ENCODE measurements at regions not wholly inside any gene's neighbourhood (a gene's known extent, or its start where the extent isn't known, plus 50 kb on each side); places are given as distances from the start of the nearest gene placed in this dataset.

DNA sequence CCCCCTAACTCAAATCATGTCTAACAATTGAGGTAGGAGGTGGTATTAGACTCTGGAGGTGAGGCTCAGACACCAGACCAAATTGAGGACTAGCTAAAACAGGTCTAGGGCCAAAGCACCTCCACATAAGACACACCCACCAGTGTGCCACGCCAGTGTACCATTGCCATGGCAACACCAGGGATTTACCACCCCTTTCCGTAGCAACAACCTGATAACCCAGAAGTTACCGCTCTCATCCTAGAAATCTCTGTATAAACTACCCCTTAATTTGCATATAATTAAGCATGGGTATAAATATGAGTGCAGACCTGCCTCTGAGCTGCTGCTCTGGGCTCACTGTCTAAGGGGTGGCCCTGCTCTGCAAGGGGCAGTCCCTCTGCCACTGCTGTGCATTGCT lies 57.4 kb upstream of the PPP2R5C start:
- Mint-ChIP-seq H3K9me3 (no peaks in the 10 kb centered on the region), H3K4me3 (peak overlapping the region in 1 of 4 donors; percentile 67), H3K4me1 (peaks cover 17 to 46% (median 34%) of the 10 kb centered on the region in 4 donors), H3K36me3 (no peaks in the 10 kb centered on the region), H3K27ac (peak overlapping the region; percentile 0 to 82 (median 82)), H3K27me3 (peaks cover 9% of the 10 kb centered on the region)
- H3K27ac ChIP-seq (ENCODE audit: insufficient read depth, low read length, poor library complexity, severe bottlenecking), result no peak overlapping the region
- no peaks in the 10 kb centered on the region for H3K9me3 ChIP-seq (ENCODE audit: control insufficient read depth in 2 of 2, low read length in 2 of 2)
- H3K27me3 ChIP-seq (ENCODE audit: control insufficient read depth, insufficient read depth, low read length), result no peaks in the 10 kb centered on the region
- DNase-seq (peak in 2 of 3 donors; percentile 29 to 35), ATAC-seq (ENCODE audit: low read depth in 2 of 2) (peak in 1 of 2 donors; percentile 17)
- H3K4me3 ChIP-seq (ENCODE audit: low read depth, low read length), result no peak overlapping the region
- no peaks in the 10 kb centered on the region for H3K36me3 ChIP-seq (ENCODE audit: control insufficient read depth, insufficient read depth, low read length)
- H3K4me1 ChIP-seq (ENCODE audit: control insufficient read depth, insufficient read depth, low read length, poor library complexity, severe bottlenecking), result peaks cover 35% of the 10 kb centered on the region

DNA sequence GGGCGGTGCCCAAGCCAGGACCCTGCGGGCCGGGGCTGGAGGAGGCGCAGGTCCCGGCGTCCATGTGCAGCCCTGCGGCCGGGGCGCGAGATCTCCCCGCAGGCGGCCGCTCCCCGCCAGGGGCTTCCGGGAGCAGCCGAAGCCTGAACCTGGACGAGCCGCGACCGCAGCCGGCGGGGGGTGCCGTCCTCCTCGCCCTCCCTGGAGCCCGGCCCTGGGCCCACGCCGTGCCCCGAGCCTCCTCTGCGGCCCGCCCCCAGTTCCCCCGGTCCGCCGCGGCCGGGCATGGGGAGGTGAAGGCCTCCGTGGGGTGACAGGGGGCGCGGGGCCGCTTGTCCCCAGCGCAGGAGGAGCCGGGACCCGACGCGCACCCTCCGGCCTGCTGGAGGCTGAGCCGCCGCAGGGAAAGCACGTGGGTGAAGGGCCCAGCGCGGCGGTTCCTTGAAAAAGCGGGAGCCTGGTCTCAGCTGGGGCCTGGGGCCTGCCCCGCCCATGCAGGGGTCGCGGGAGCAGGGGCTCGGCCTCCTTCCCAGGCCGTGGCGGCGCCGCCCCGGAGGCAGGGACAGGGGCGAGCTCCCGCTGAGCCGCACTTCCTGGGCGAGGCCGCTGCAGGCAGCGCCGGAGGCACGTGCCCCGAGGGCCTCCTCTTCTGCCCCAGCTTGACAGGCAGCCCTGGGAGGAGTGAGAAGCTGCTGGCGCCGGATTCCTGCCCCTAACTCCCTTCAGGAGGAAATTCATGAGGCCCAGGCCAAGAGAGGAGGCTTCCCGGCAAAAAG lies 55.6 kb upstream of the PPP2R5C start:
- ATAC-seq (ENCODE audit: low read depth in 2 of 2), result peak; percentile 77 to 78
- H3K27me3 Mint-ChIP-seq, result peaks cover 4% of the 10 kb centered on the region

DNA sequence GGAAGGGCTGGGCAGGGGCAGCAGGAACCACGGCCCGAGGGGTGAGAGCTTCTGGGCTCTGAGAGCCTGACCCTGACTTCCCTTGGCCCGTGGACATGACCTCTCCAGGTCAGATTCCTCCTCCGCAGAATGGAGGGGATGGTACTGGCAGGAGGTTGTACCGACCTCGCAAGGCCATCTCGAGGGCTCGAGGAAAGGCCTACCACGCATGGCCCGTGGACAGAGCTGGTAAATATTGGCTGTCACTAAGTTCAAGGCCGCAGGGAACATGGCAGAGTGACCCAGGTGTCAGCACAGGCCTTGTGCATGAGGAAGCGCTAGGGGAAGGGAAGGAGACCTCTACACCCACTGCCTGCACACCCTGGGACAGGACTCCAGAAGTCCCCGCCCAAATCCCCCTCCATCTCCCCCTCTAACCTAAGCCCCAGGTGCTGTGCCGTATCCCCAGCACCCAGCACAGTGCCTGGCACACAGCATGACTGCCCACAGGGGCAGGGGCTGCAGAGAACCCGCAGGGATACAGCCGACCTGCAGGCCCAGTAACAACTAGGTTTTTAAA lies 54.9 kb upstream of the PPP2R5C start:
- H3K4me3 ChIP-seq (ENCODE audit: low read depth, low read length), result no peak overlapping the region
- H3K27ac ChIP-seq (ENCODE audit: insufficient read depth, low read length, poor library complexity, severe bottlenecking), result peak overlapping the region; percentile 82
- no peaks in the 10 kb centered on the region for H3K9me3 ChIP-seq (ENCODE audit: control insufficient read depth in 2 of 2, low read length in 2 of 2)
- ATAC-seq (ENCODE audit: low read depth in 2 of 2), result no peak
- no peaks in the 10 kb centered on the region for H3K27me3 ChIP-seq (ENCODE audit: control insufficient read depth, insufficient read depth, low read length)
- H3K36me3 ChIP-seq (ENCODE audit: control insufficient read depth, insufficient read depth, low read length), result no peaks in the 10 kb centered on the region
- DNase-seq, result no peak
- H3K27me3 Mint-ChIP-seq, result peaks cover 4% of the 10 kb centered on the region
- H3K4me3 Mint-ChIP-seq, result peak overlapping the region; percentile 66 to 83 (median 74)
- H3K4me1 ChIP-seq (ENCODE audit: control insufficient read depth, insufficient read depth, low read length, poor library complexity, severe bottlenecking), result peaks cover 38% of the 10 kb centered on the region
- H3K36me3 Mint-ChIP-seq, result no peaks in the 10 kb centered on the region
- H3K27ac Mint-ChIP-seq, result peak overlapping the region; percentile 94 to 95 (median 95)
- H3K9me3 Mint-ChIP-seq, result no peaks in the 10 kb centered on the region
- peaks cover 17 to 51% (median 37%) of the 10 kb centered on the region in 4 donors for H3K4me1 Mint-ChIP-seq

More for the DNA sequence above, 55.6 kb upstream of the PPP2R5C start:
- H3K9me3 Mint-ChIP-seq, result no peaks in the 10 kb centered on the region
- Histone ChIP-seq H3K4me3 (ENCODE audit: low read depth, low read length) (no peak overlapping the region), H3K36me3 (ENCODE audit: control insufficient read depth, insufficient read depth, low read length) (no peaks in the 10 kb centered on the region), H3K27me3 (ENCODE audit: control insufficient read depth, insufficient read depth, low read length) (no peaks in the 10 kb centered on the region), H3K4me1 (ENCODE audit: control insufficient read depth, insufficient read depth, low read length, poor library complexity, severe bottlenecking) (peaks cover 38% of the 10 kb centered on the region), H3K27ac (ENCODE audit: insufficient read depth, low read length, poor library complexity, severe bottlenecking) (peak overlapping the region; percentile 82), H3K9me3 (ENCODE audit: control insufficient read depth in 2 of 2, low read length in 2 of 2) (no peaks in the 10 kb centered on the region)
- peaks cover 17 to 51% (median 37%) of the 10 kb centered on the region in 4 donors for H3K4me1 Mint-ChIP-seq
- H3K4me3 Mint-ChIP-seq, result peak overlapping the region in 3 of 4 donors; percentile 73 to 83 (median 76)
- DNase-seq, result peak; percentile 55 to 90 (median 73)
- H3K36me3 Mint-ChIP-seq, result no peaks in the 10 kb centered on the region
- H3K27ac Mint-ChIP-seq, result peak overlapping the region; percentile 94 to 97 (median 95)

DNA sequence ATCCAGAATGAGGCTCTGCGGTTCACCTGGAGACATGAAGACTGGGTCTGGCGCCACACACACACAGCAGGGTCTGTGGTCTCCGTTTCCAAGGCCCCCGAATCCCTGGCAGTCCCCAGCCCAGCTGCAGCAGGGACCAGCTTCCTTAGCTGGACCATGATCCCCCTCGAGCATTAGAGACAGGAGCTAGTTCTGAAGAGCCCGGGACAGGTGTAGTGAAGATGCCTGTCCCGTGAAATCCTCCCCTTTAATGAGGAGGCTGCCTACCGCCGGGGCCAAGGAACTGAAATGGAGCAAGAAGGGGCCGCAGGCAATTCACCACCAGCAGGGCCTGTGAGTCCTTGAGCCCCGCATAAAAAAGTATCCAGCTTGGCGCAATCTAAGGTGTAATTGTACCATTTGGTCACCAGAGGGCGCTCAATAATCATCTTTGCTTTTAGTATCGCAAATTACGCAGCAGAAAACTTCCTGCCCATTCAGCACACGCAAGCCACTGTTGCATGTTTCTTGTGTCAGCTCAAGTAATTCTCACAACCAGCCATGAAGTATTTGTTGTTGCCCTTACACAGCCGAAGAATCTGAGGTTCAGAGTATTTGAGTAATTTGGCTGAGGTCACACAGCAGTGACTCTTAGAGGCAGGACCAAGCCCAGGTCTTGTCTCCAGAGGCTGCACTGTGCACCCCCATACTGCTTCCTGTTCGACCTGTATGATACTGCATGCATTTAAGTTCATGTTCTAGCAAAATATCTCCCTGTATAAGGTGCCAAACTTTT lies 54.3 kb upstream of the PPP2R5C start:
- Mint-ChIP-seq H3K9me3 (no peaks in the 10 kb centered on the region), H3K27me3 (peaks cover 4% of the 10 kb centered on the region), H3K4me1 (peaks cover 17 to 51% (median 37%) of the 10 kb centered on the region in 4 donors), H3K27ac (peak overlapping the region; percentile 94 to 95 (median 95)), H3K4me3 (peak overlapping the region; percentile 66 to 83 (median 74)), H3K36me3 (no peaks in the 10 kb centered on the region)
- peak; percentile 54 to 93 (median 86) for DNase-seq
- H3K27me3 ChIP-seq (ENCODE audit: control insufficient read depth, insufficient read depth, low read length), result no peaks in the 10 kb centered on the region
- peak overlapping the region; percentile 82 for H3K27ac ChIP-seq (ENCODE audit: insufficient read depth, low read length, poor library complexity, severe bottlenecking)
- H3K36me3 ChIP-seq (ENCODE audit: control insufficient read depth, insufficient read depth, low read length), result no peaks in the 10 kb centered on the region
- no peaks in the 10 kb centered on the region for H3K9me3 ChIP-seq (ENCODE audit: control insufficient read depth in 2 of 2, low read length in 2 of 2)
- H3K4me3 ChIP-seq (ENCODE audit: low read depth, low read length), result peak overlapping the region; percentile 54
- ATAC-seq (ENCODE audit: low read depth in 2 of 2), result peak; percentile 57 to 59
- peaks cover 38% of the 10 kb centered on the region for H3K4me1 ChIP-seq (ENCODE audit: control insufficient read depth, insufficient read depth, low read length, poor library complexity, severe bottlenecking)

DNA sequence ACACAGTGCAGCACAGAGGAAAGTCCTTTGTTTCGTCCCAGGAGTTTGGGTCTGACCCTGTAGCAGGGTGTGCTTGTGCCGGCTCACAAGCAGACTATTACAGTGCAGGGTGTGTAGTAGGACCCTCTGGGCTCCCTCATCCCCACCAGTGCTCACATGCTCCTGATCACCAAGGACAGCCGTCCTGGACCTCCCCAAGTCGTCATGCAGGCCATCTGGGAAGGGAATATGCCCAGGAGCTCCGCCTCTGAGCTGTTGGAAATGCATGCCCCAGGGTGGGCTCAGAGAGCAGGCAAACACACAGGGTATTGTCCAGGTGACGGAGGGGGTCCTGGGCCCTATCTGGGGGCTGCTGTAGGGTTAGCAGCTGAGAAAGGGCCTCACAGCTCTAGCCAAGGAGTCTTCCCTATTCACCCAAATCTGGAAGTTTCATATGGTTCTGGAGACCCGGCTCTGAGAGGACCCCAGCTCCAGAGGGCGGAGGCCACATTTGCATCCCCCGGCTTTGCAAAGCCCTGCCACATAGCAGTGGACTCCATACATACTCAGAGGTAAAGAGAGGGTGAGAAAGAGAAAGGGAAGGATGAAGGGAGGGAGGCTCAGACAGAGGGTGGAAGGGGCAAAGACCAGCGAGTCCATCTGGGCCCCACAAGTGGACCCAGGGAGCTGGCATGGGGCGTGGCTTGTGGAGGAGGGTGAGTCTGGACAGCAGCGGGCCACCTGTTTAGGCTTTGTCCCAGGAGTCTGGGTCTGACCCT lies 53.5 kb upstream of the PPP2R5C start:
- Mint-ChIP-seq H3K27ac (peak overlapping the region; percentile 94 to 95 (median 95)), H3K4me1 (peaks cover 17 to 51% (median 37%) of the 10 kb centered on the region in 4 donors), H3K9me3 (no peaks in the 10 kb centered on the region), H3K36me3 (no peaks in the 10 kb centered on the region), H3K27me3 (peaks cover 1% of the 10 kb centered on the region), H3K4me3 (peak overlapping the region; percentile 73 to 83 (median 76))
- Histone ChIP-seq H3K4me1 (ENCODE audit: control insufficient read depth, insufficient read depth, low read length, poor library complexity, severe bottlenecking) (peaks cover 38% of the 10 kb centered on the region), H3K4me3 (ENCODE audit: low read depth, low read length) (peak overlapping the region; percentile 54), H3K36me3 (ENCODE audit: control insufficient read depth, insufficient read depth, low read length) (no peaks in the 10 kb centered on the region), H3K27ac (ENCODE audit: insufficient read depth, low read length, poor library complexity, severe bottlenecking) (peak overlapping the region; percentile 82), H3K27me3 (ENCODE audit: control insufficient read depth, insufficient read depth, low read length) (no peaks in the 10 kb centered on the region), H3K9me3 (ENCODE audit: control insufficient read depth in 2 of 2, low read length in 2 of 2) (no peaks in the 10 kb centered on the region)
- ATAC-seq (ENCODE audit: low read depth in 2 of 2) (no peak), DNase-seq (no peak)

DNA sequence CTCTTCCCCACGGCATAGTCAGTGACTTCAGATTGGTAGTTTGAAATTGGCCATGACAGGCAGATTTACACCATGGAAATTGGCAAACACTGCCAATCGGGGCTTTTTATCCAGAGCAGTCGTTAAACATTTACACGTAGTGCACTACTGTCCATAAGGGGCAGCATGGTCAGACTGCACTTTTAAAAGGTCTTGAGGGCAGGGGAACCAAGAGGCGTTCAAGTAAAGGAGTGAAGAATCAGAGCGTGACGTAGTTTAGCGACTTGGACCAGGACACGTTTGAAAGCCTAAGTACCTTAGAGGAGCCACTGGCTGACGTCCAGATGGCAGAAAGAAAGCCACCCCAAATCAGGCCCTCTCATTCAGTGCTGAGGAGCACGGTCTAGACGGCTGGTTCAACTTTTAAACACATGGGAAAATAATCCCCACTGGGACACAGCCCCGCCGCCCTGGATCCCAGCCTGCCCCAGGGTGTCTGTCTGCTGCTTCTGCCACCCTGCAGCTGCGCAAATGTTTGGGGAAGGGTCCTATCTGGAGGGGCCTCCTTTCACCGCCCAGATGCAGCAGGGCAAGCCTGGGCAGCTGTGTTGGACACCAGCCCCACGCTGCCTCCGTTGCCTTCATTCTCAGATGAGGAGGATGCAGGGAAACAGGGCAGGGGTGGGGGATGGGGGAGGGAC lies 52.5 kb upstream of the PPP2R5C start:
- peaks cover 17 to 52% (median 38%) of the 10 kb centered on the region in 4 donors for H3K4me1 Mint-ChIP-seq
- peak overlapping the region; percentile 71 to 94 (median 82) for H3K27ac Mint-ChIP-seq
- H3K27me3 ChIP-seq (ENCODE audit: control insufficient read depth, insufficient read depth, low read length), result no peaks in the 10 kb centered on the region
- H3K4me3 Mint-ChIP-seq, result no peak overlapping the region
- no peaks in the 10 kb centered on the region for H3K27me3 Mint-ChIP-seq
- H3K27ac ChIP-seq (ENCODE audit: insufficient read depth, low read length, poor library complexity, severe bottlenecking), result no peak overlapping the region
- H3K4me1 ChIP-seq (ENCODE audit: control insufficient read depth, insufficient read depth, low read length, poor library complexity, severe bottlenecking), result peaks cover 38% of the 10 kb centered on the region
- H3K9me3 Mint-ChIP-seq, result no peaks in the 10 kb centered on the region
- ATAC-seq (ENCODE audit: low read depth in 2 of 2), result no peak
- H3K36me3 Mint-ChIP-seq, result peaks cover 4% of the 10 kb centered on the region
- H3K4me3 ChIP-seq (ENCODE audit: low read depth, low read length), result no peak overlapping the region
- no peaks in the 10 kb centered on the region for H3K36me3 ChIP-seq (ENCODE audit: control insufficient read depth, insufficient read depth, low read length)
- no peaks in the 10 kb centered on the region for H3K9me3 ChIP-seq (ENCODE audit: control insufficient read depth in 2 of 2, low read length in 2 of 2)
- DNase-seq, result no peak

DNA sequence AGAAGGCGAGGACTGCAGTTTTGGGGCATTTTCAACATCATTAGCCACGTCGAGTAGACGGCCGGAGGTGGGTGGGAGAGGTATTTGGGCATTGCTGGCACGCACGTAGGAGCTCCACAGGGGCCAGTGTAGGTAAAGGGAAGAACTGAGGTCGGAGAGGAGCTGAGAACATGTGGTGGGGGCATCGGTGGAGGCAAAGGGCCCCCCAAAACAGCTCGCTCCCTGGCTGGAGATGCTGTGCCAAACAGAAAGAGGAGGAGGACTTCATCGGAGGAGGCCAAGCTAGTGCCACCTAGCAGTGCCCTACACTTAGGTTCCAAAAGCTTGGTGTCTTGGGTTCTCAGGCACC lies 52.0 kb upstream of the PPP2R5C start:
- peak overlapping the region in 1 of 4 donors; percentile 68 for H3K4me3 Mint-ChIP-seq
- Histone ChIP-seq H3K4me1 (ENCODE audit: control insufficient read depth, insufficient read depth, low read length, poor library complexity, severe bottlenecking) (peaks cover 38% of the 10 kb centered on the region), H3K9me3 (ENCODE audit: control insufficient read depth in 2 of 2, low read length in 2 of 2) (no peaks in the 10 kb centered on the region), H3K27me3 (ENCODE audit: control insufficient read depth, insufficient read depth, low read length) (no peaks in the 10 kb centered on the region), H3K27ac (ENCODE audit: insufficient read depth, low read length, poor library complexity, severe bottlenecking) (no peak overlapping the region), H3K4me3 (ENCODE audit: low read depth, low read length) (no peak overlapping the region), H3K36me3 (ENCODE audit: control insufficient read depth, insufficient read depth, low read length) (no peaks in the 10 kb centered on the region)
- H3K9me3 Mint-ChIP-seq, result no peaks in the 10 kb centered on the region
- H3K36me3 Mint-ChIP-seq, result peaks cover 4% of the 10 kb centered on the region
- no peak for ATAC-seq (ENCODE audit: low read depth in 2 of 2)
- H3K27me3 Mint-ChIP-seq, result no peaks in the 10 kb centered on the region
- H3K27ac Mint-ChIP-seq, result peak overlapping the region in 1 of 3 donors; percentile 55
- peaks cover 13 to 47% (median 35%) of the 10 kb centered on the region in 4 donors for H3K4me1 Mint-ChIP-seq
- no peak for DNase-seq
